Left ventricle myocardium superior (tissue), 1 donor: ENCODE measurements at regions not wholly inside any gene's neighbourhood (a gene's known extent, or its start where the extent isn't known, plus 50 kb on each side); places are given as distances from the start of the nearest gene placed in this dataset.

ENCODE experiments used
- ATAC-seq: fragments of 200-7000 bp; cut with Tn5 transposase; one replicate; pipeline ENCODE4 v1.9.1; 2020; ENCODE audit warnings: mild to moderate bottlenecking, moderate library complexity
- DNase-seq: peaks from one replicate; pipeline ENCODE4 v3.0.0-alpha.2; 2020
- intact Hi-C: fragments of 100-400 bp; cut with micrococcal nuclease; formaldehyde crosslinking; loops from one replicate; pipeline ENCODE4 v1.11.0; 2022
- donor health status: DM: no; HTN: yes; CAD: no; lungs with severe emphysema.

DNA sequence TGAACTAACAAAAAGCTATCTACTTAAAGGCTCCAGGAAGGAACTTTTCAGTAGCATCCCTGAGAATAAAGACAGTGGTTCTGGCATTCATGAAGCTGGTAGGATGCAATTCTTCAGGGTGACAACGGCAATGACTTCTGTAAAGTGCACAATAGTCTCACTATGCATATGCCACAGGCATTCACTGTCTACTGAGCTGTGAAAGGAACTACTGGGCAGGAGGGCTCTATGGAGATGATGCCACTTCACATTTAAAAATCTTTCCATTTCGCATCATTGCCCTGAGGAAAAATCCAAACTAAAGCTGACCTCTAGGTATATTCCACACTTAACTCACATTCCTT, 2020.6 kb upstream of the PCDH20 start:
- ATAC-seq (no peak), DNase-seq (no peak)
- intact Hi-C loops: no loop called here

DNA sequence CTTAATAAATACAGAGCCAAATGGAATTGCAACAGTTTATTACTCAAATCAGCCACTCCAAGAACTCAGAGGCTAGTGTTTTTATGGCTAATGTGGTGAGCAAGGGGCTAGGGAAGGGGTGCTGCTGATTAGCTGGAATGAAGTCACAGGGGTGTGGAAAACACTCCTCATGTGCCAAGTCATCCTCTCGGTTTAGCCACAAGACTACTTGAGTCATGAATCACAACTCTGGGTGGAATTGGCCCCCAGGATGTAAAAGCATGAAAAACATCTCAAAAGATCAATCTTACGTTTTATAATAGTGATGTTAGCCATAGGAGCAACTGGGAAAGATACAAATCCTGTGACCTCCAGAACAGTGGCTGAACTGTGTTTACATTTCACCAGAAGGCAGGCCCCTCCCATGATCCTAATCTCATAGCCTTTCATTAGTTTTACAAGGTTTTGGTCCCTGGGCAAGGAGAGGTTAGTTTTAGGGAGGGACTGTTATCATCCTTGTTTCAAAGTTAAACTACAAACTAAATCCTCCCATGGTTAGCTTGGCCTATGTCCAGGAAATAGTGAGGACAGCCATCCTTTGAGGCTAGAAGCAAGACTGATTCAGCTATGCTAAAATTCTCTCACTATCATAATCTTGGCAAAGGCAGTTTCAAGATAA, 2020.1 kb upstream of the PCDH20 start:
- no peak for ATAC-seq
- no peak for DNase-seq
- intact Hi-C loops: no loop called here

DNA sequence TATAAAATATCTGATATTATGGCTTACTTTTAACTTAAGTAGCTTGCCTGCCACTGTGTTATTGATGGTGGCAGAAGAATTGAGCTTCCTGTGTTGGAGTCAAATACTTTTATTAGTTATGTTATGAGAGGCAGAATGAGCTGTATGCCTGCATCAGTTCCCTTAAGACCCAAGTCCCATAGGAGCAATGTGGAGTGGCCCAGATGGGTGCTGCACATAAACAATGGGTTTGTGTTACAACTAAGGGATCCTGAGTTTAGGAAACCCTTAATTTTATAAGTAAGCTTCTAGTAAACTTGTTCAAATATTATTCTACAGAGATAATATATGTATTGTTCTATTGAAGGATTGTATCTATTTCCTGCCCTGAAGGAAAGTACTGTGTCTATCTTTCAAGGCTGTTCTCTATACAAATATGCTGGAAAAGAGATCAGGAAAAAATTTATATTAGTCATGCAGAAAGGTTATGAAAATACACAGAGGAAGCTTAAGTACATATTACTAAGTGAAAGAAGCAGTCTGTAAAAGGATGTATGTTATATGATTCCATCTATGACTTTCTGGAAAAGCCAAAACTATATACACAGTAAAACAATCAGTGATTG, 2018.0 kb upstream of the PCDH20 start:
- DNase-seq (no peak), ATAC-seq (no peak)
- intact Hi-C loops: no loop called here

DNA sequence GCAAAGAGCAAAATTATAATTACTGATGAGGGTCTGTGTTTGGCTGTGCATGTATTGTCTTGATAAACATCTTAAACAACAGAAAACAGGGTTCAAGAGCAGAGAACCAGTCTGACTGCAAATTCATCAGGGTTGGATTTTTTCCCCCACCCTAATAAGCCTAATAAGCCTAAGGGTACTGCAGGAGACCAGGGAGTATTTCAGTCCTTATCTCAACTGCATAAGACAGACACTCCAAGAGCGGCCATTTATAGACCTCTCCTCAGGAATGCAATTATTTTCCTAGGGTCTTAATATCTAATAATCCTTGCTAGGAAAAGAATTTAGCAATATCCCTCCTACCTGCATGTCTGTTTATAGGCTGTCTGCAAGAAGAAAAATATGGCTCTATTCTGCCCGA, 2011.5 kb upstream of the PCDH20 start:
- ATAC-seq (no peak), DNase-seq (no peak)
- intact Hi-C loops: no loop called here

DNA sequence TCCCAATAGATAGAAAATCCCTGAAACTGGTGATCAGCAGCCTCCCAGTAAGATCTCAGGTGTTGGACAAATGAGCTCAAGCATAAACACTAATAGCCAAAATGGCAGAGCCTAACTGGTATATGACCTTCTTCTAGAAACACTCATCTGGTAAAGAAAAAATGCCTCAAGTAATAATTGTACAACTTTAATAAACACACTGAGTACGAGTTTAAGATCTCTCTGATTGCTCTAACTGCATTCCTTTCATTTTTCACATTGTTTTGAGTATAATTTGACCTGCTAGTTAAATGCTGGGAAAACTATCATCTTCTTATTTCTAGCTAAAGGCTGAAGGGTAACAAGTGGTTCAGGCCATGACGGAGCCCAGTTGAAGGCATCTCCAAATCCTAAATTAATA, 2009.5 kb upstream of the PCDH20 start:
- DNase-seq (no peak), ATAC-seq (no peak)
- intact Hi-C loops: no loop called here

DNA sequence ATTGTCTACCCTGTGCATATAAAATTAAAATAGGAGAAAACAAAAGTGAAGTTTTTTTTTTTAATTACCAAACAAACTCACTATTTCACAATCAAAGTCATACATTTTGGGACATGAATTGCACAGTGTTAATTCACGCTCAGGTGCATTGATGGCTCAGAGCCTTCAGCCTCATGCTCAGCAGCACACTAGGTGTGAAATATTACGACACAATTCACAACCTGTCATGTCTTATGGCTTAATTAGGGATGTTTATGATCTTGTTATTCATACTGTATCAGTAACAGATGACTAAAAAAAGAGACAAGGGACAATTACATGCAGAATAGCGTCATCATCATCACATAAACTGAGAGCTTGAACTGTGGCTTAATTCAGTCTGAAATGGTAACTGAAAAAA, 2005.5 kb upstream of the PCDH20 start:
- DNase-seq: no peak
- no peak for ATAC-seq
- intact Hi-C loops: no loop called here

DNA sequence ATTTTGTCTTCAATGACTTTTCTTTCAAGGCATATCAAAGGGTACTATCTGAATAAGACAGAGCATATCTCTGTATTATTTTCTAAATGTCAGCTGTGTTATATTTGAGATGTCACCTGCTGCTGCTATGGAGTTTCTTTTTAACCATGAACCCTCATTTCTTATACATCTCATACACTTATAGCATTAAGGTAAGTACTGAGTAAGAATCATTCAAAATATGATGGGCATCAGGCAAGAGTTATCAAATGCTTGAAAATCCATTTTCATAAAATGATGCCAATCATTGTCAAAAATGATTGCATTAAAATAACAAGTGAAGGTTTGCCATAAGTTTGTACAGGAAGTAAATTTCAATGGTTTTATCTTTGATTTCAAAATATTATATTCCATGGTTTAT, 2005.0 kb upstream of the PCDH20 start:
- ATAC-seq: no peak
- no peak for DNase-seq
- intact Hi-C loops: no loop called here

DNA sequence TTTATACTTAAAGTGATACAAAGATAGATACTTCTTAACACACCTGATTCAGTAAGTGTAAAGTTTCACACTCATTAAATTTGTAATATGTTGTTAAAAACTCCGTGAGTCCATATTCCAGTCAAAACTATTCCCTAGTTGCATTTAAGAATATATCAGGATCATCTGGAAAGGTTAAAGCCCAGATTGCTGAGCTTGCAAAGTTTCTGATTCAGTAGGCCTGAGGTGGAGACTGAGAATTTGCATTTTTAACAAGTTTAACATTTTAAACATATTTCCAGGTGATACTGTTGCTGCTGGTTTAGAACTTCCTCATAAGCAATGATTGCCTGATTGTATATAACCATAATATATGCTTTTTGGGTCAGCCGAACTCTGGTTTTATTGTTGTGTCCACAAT, 1998.6 kb upstream of the PCDH20 start:
- no peak for ATAC-seq
- intact Hi-C loops: no loop called here
- DNase-seq: no peak

DNA sequence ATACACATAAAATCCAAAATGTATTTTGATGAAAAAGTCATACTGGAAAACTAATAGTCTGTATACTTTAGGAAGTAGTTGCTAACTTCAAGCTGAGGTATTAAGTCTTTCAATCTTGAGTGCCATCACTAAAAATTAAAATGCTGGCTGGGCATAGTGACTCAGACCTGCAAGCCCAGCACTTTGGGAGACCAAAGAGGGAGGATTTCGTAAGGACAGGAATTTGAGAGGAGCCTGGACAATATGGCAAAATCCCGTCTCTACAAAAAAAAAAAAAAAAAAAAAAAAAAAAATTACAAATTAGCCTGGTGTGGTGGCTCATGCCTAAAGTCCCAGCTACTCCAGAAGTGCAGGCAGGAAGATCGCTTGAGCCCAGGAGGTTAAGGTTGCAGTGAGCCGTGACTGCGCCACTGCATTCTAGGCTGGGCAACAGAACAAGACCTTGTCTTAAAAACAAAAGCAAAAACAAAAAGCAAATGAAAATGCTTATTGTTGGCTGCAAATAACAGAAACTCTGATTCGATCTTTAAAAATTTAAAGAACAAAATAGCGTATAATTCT, 1994.2 kb upstream of the PCDH20 start:
- no peak for ATAC-seq
- no peak for DNase-seq
- intact Hi-C loops: no loop called here

DNA sequence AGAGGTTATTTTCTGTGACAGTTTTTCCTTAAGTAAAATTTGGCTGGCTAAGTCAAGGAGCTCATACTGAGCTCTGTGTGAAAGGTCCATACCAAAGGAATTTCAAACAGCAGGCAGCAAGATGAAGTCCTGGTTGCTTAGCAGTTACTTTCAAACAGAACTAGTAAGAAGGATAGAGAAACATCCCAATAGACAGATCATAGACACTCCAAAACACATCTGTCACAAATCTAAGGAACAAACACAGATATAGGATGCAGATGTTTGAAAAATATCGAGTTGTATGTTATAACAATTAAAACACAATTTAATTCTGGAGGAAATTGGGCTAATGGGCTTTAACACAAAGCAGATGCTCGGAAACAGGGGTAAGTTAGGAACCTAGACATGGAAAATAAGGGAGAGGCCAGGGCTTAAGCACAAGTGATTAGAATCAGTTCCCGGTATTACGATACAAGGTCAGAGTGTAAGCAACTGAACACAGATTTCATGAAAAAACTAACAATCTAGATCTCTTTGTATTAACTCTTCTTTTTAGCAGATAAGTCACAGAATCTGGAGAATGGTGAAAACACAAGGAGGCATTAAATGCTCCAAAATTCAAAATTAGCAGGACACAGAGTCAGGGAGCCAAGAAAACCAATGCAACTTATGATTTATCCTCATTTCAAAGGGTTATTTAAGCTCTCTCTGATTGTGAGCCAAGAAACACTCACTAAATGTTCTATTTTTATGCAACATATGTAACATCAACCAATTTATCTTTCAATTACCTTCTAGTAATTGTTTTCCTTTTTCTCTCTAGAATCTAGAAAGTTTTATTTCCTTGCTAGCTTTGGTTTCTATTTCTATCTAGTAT, 1992.9 kb upstream of the PCDH20 start:
- intact Hi-C loops: no loop called here
- ATAC-seq (no peak), DNase-seq (no peak)

DNA sequence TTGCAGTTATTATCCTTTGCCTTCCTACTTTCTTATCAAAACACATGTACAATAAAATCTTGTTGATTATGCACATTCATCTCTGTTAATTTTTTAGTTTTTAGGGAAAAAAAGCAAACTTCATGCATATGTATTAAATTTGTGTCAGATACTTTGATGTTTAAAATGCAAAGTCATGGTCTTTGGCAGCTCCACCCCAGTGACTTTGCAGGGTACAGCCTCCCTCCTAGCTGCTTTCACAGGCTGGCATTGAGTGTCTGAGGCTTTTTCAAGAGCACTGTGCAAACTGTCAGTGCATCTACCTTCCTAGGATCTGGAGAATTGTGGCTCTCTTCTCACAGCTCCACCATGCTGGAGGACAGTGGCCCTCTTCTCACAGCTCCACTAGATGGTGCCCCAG, 1988.1 kb upstream of the PCDH20 start:
- intact Hi-C loops: no loop called here
- no peak for DNase-seq
- ATAC-seq: no peak

DNA sequence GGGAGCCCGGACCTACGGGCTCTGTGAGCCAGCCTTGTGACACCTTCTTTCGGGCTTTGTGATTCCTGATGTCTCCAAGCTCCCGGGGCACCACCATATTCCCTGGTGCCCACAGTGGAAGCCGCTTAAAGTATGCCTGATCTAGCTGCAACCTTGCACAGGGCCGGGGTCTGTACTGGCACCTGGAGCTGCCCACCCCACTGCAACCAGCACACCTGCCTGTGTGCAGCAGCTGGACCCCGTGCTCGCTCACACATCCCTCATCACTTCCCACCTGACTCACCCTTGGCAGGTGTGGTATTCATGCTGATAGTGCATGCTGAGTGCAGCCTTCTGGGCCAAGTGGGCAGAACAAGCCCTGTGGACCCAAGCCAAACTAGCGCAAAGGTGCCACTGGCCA, 1981.1 kb upstream of the PCDH20 start:
- DNase-seq: no peak

DNA sequence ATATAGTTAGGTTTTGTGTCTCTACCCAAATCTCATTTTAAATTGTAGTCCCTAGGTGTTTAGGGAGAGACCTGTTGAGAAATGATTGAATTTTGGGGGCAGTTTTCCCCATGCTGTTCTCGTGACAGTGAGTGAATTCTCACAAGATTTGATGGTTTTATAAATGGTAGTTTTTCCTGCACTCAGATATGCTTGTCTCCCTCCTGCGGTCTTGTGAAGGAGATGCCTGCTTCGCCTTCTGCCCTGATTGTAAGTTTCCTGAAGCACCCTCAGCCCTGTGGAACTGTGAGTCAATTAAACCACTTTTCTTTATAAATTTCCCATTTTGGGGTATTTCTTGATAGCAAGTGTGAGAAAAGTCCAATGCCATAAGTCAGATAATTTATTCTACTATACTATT, 1977.5 kb upstream of the PCDH20 start:
- intact Hi-C loops: no loop called here
- no peak for ATAC-seq
- DNase-seq: no peak

More for the DNA sequence above, 1981.1 kb upstream of the PCDH20 start:
- intact Hi-C loops: no loop called here
- ATAC-seq: no peak

DNA sequence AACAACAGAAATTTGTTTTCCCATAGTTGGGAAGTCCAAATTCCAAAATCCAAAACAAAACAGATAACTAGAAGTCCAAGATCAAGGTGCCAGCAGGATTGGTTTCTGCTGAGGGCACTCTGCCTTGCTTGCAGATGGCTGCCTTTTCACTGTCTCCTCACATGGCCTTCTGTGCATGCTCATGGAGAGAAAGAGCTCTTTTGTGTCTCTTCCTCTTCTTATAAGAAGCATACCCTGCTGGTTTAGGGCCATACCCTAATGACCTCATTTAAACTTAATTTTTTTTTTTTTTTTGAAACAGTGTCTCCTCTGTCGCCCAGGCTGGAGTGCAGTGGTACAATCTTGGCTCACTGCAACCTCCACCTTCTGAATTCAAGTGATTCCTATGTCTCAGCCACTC, 1974.1 kb upstream of the PCDH20 start:
- DNase-seq: no peak
- no peak for ATAC-seq
- intact Hi-C loops: no loop called here

DNA sequence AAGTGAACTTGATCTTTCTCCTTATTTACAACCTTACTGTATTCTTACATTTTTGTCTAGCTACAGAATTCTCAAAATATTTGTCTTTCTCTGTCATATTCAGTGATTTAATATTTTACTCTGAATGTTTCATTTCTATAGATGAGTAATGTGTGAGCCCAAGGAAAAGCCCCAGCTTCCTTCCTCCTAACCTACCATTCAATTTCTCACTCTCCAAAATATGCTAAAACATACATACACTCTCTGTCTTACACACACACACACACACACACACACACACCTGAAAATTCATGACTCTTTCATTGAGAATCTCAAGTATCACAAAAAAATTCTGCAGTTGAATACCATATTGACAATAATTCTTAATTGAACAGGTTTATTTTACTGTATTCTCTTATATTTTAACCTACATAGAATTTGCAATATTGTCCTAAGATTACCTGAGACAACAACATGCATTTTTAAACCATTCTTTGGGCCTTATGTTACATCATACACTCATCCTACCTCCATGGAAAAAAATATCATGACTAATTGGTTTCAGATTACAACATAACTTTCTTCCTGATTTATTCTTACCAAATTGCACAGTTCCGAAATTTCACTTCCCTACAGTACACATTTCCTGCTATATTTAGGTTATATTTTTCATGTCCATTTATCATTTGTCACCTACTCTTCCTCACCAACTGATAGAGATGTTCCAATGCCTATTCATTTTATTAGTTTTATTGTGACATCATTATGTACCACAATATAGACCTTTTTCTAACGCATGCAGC, 1965.6 kb upstream of the PCDH20 start:
- intact Hi-C loops: no loop called here
- no peak for ATAC-seq
- no peak for DNase-seq

DNA sequence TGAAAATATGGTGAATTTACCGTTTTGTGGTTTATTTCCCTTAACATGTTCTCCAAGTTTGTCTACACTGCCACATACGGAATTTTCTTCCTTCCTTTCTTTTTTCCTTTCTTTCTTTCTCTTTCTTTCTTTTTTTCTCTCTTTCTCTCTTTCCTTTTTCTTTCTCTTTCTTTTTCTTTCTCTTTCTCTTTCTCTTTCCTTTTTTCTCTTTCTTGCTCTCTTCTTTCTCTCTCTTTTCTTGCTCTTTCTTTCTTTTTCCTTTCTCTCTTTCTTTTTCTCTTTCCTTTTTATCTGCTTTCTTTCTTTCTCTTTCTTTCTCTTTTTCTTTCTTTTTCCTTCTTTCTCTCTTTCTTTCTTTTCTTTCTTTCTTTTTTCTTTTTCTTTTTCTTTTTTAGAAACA, 1962.3 kb upstream of the PCDH20 start:
- DNase-seq: no peak
- intact Hi-C loops: no loop called here
- no peak for ATAC-seq

DNA sequence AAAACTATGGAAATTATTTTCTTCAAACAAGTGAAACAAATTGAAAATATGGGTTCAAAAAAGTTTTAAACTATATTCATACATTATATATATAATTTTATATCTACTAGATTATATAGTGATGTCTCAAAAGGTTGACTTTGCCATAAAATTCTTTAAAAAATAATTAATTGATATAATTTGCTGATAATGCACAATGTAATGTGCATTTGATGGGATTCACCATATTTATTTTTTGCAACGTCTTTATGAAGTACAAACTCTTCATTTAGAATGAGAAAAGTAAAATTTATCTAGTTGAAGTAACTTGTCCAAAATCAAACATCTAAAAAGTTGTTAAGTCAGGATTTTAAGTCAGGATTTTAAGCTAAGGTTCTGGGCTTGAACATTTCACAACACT, 1954.5 kb upstream of the PCDH20 start:
- DNase-seq: no peak
- intact Hi-C loops: no loop called here
- no peak for ATAC-seq

DNA sequence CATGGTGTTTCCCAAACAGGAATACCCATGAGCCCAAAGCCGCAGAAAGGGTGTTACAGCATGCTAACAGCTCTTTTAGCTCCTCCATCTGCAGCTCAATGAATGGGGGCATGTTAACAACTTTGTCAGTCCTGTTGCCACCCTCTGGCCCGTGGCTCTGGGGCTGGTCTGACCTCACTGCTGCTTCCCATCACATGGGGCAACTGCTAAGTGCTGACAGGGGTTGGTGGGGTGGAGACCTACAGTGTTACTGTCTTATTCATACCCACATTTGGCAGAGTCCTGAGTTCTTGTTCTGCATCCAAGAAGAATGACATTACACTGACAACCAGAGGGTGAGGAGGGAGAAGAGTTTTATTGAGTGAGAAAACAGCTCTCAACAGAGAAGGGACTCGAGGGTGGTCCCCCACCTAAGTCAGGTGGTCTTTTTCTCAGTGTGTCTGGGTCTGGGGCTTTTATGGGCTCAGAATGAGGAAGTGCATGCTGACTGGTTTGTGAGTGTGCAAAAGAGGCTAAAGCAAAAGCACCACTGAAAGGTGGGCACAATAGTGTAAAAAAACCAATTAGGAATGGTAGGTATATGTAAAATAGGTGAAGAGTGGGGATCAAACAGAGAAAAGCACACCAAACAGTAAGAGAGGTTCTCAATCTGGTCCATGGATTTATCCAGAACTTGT, 1952.0 kb upstream of the PCDH20 start:
- no peak for ATAC-seq
- DNase-seq: no peak
- intact Hi-C loops: no loop called here

DNA sequence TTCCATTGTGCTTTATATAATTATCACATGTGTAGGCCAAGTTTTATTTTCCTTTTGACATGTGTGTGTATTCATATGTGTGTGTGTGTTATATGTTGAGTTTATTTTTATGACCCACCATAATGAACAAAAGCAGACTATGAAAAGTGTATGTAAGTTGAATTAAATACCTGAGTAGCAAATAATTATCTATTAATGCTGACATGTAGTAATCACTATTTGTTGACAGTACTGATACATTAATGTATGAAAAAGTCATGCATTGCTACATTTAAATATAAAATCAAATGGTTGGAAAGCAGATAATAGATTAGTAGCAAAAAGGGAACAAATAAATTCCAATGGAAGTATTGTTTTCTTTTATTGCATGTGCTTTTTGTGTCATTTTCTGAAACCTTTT, 1948.5 kb upstream of the PCDH20 start:
- DNase-seq (no peak), ATAC-seq (no peak)
- intact Hi-C loops: no loop called here
